OCI-LY7 (cell line): ENCODE measurements at regions not wholly inside any gene's neighbourhood (a gene's known extent, or its start where the extent isn't known, plus 50 kb on each side); places are given as distances from the start of the nearest gene placed in this dataset.

Source experiments
- BruUV-seq: library from RNA; stranded (reverse); fragments of 400-500 nt; replicated peaks from 2 replicates; lab custom pipeline; 2021; lab: Mats Ljungman, UMichigan
- CTCF ChIA-PET: fragments of 300-600 bp; sonication (Branson Sonifier 250); formaldehyde crosslinking; loops from one replicate; lab custom pipeline; 2022; ENCODE audit warnings: antibody characterized with exemption; ENCODE audit not compliant: unreplicated experiment; lab: Charles Lee
- POLR2A ChIA-PET: fragments of 300-600 bp; sonication (Branson Sonifier 250); formaldehyde crosslinking; loops from one replicate; lab custom pipeline; 2022; ENCODE audit warnings: antibody characterized with exemption; lab: Charles Lee
- DNase-seq: peaks from one replicate; pipeline ENCODE4 v3.0.0-alpha.2; 2015; ENCODE audit warnings: low spot score
- H2AFZ ChIP-seq: fragments of 200-600 bp; sonication (generic), shearing (Covaris generic); 2 replicates; pipeline ENCODE4 v1.6.1; 2014; ENCODE audit warnings: mild to moderate bottlenecking, antibody characterized with exemption, low read length, moderate library complexity
- H3K27ac ChIP-seq: fragments of 200-600 bp; sonication (generic); 2 replicates; pipeline ENCODE4 v1.5.1; 2014; ENCODE audit warnings: mixed run types, low read depth, mild to moderate bottlenecking, moderate library complexity, low read length, inconsistent platforms; ENCODE audit not compliant: poor library complexity, severe bottlenecking
- H3K36me3 ChIP-seq: fragments of 200-600 bp; sonication (generic); 2 replicates; pipeline ENCODE4 v1.6.1; 2014; ENCODE audit warnings: mild to moderate bottlenecking, antibody characterized with exemption, low read length, moderate library complexity, mixed read lengths; ENCODE audit not compliant: insufficient read depth
- H3K4me1 ChIP-seq: fragments of 200-600 bp; sonication (generic); 2 replicates; pipeline ENCODE4 v1.5.1; 2014; ENCODE audit warnings: mild to moderate bottlenecking, low read length; ENCODE audit not compliant: insufficient read depth, poor library complexity, severe bottlenecking
- H3K4me2 ChIP-seq: fragments of 200-600 bp; sonication (generic); 2 replicates; pipeline ENCODE4 v1.6.1; 2014; ENCODE audit warnings: mild to moderate bottlenecking, low read length
- H3K4me3 ChIP-seq: fragments of 200-600 bp; sonication (generic); 2 replicates; pipeline ENCODE4 v1.5.1; 2014; ENCODE audit warnings: mild to moderate bottlenecking, low read depth, low read length; ENCODE audit not compliant: poor library complexity, severe bottlenecking
- H3K79me2 ChIP-seq: fragments of 200-600 bp; sonication (generic); 2 replicates; pipeline ENCODE4 v1.6.1; 2016; ENCODE audit warnings: low read depth, mild to moderate bottlenecking, low read length, moderate library complexity, mixed read lengths; ENCODE audit not compliant: insufficient read depth
- H3K9me2 ChIP-seq: fragments of 200-600 bp; sonication (generic); 2 replicates; pipeline ENCODE4 v1.6.1; 2016; ENCODE audit warnings: mild to moderate bottlenecking, low read length, mixed read lengths; ENCODE audit not compliant: insufficient read depth
- H3K9me3 ChIP-seq: fragments of 200-600 bp; sonication (generic); 2 replicates; pipeline ENCODE4 v1.6.1; 2014; ENCODE audit warnings: mild to moderate bottlenecking, mixed run types, low read length, mixed read lengths
- H4K20me1 ChIP-seq: fragments of 200-600 bp; sonication (generic); 2 replicates; pipeline ENCODE4 v1.6.1; 2014; ENCODE audit warnings: mild to moderate bottlenecking, antibody characterized with exemption, low read length, moderate library complexity, mixed read lengths; ENCODE audit not compliant: insufficient read depth
- CTCF ChIP-seq: fragments of 200-600 bp; sonication (generic); conservative IDR thresholded peaks from 2 replicates; pipeline ENCODE4 v1.5.1; 2014; ENCODE audit warnings: mild to moderate bottlenecking, antibody characterized with exemption, low read length, moderate library complexity, mixed read lengths
- EZH2phosphoT487 ChIP-seq: fragments of 200-600 bp; sonication (generic); IDR thresholded peaks from 2 replicates; pipeline ENCODE4 v1.6.1; 2018; ENCODE audit warnings: low read depth, borderline replicate concordance, mild to moderate bottlenecking, mixed run types, antibody characterized with exemption, low read length, moderate library complexity, mixed read lengths
- intact Hi-C: fragments of 100-400 bp; cut with micrococcal nuclease; formaldehyde crosslinking; loops from one replicate; pipeline ENCODE4 v1.10.0; 2022; ENCODE audit not compliant: unreplicated experiment

- Histone ChIP-seq H2AFZ (no peak overlapping the region), H3K4me1 (no peaks in the 10 kb centered on the region), H3K4me2 (no peak overlapping the region), H3K9me3 (no peaks in the 10 kb centered on the region), H3K9me2 (no peaks in the 10 kb centered on the region), H4K20me1 (no peaks in the 10 kb centered on the region), H3K79me2 (no peaks in the 10 kb centered on the region), H3K4me3 (no peak overlapping the region), H3K27ac (no peak overlapping the region), H3K36me3 (no peaks in the 10 kb centered on the region)
- intact Hi-C loops, result no loop called here
- ChIA-PET POLR2A (no interaction called here), CTCF (no interaction called here)
- TF ChIP-seq CTCF, result no peak
- TF ChIP-seq EZH2phosphoT487, result no peak
- no TSS peak for BruUV-seq
- DNase-seq, result no peak
These were observed 72.2 kb upstream of the BCL11B start for GRCh38 chr14:99344051-99344758.

GRCh38 chr14:99342906-99343305 lies 70.9 kb upstream of the BCL11B start:
- intact Hi-C loops, result no loop called here
- no TSS peak for BruUV-seq
- Histone ChIP-seq H3K4me3 (no peak overlapping the region), H2AFZ (no peak overlapping the region), H3K27ac (no peak overlapping the region), H3K4me2 (no peak overlapping the region), H3K9me3 (no peaks in the 10 kb centered on the region), H3K79me2 (no peaks in the 10 kb centered on the region), H3K4me1 (no peaks in the 10 kb centered on the region), H3K36me3 (no peaks in the 10 kb centered on the region), H4K20me1 (no peaks in the 10 kb centered on the region), H3K9me2 (no peaks in the 10 kb centered on the region)
- no peak for DNase-seq
- no peak for TF ChIP-seq CTCF
- TF ChIP-seq EZH2phosphoT487, result no peak
- ChIA-PET POLR2A (no interaction called here), CTCF (no interaction called here)

GRCh38 chr14:99342204-99342603 lies 70.2 kb upstream of the BCL11B start:
- H3K4me1 ChIP-seq, result no peaks in the 10 kb centered on the region
- TF ChIP-seq EZH2phosphoT487, result no peak
- no peak for TF ChIP-seq CTCF
- no peak overlapping the region for H2AFZ ChIP-seq
- no peak overlapping the region for H3K27ac ChIP-seq
- H3K36me3 ChIP-seq, result no peaks in the 10 kb centered on the region
- ChIA-PET POLR2A (no interaction called here), CTCF (no interaction called here)
- no peak for DNase-seq
- no peaks in the 10 kb centered on the region for H4K20me1 ChIP-seq
- no TSS peak for BruUV-seq
- no peaks in the 10 kb centered on the region for H3K79me2 ChIP-seq
- H3K4me3 ChIP-seq, result no peak overlapping the region
- H3K4me2 ChIP-seq, result no peak overlapping the region
- H3K9me2 ChIP-seq, result peaks cover 3% of the 10 kb centered on the region; the same call in 1 of the 2 replicates
- intact Hi-C loops, result no loop called here
- H3K9me3 ChIP-seq, result no peaks in the 10 kb centered on the region
